Right lobe of liver (tissue), 4 donors: ENCODE measurements at regions not wholly inside any gene's neighbourhood (a gene's known extent, or its start where the extent isn't known, plus 50 kb on each side); places are given as distances from the start of the nearest gene placed in this dataset.

Experiments
- CTCF ChIP-seq, 4 donors: fragments of 200-600 bp in 3 of 4; fragments of 450-650 bp in 1 of 4; IDR thresholded peaks; one replicate each; pipeline versions ENCODE4 v1.5.1 to v1.8.0; 2016 to 2022; ENCODE audit warnings: antibody characterized with exemption in 4 of 4, mild to moderate bottlenecking in 2 of 4
- POLR2A ChIP-seq: fragments of 450-650 bp; IDR thresholded peaks from one replicate; pipeline ENCODE4 v1.6.1; 2017; ENCODE audit warnings: antibody characterized with exemption, mild to moderate bottlenecking
- donor health status: DM: no; HTN: no; CAD: no.
- donor health status: DM: no; HTN: no; CAD: no.
- donor health status: DM: no; HTN: yes; CAD: no.

- no peak for TF ChIP-seq CTCF (IDR thresholded peaks at IDR 0.05)
- TF ChIP-seq POLR2A, result no peak
Observed at GRCh38 chr6:45730232-45730631, 285.4 kb downstream of the CLIC5 start.
